Lower leg skin (tissue), 4 donors: ENCODE measurements at regions not wholly inside any gene's neighbourhood (a gene's known extent, or its start where the extent isn't known, plus 50 kb on each side); places are given as distances from the start of the nearest gene placed in this dataset.

Experiments used
- DNase-seq, 2 donors: peaks; one replicate each; pipeline ENCODE4 v3.0.0-alpha.2; 2019; ENCODE audit warnings: low spot score in 2 of 2
- H3K4me3 ChIP-seq: fragments of 200-600 bp; sonication (generic); 2 replicates; pipeline ENCODE4 v1.5.1; 2017; ENCODE audit warnings: mild to moderate bottlenecking, low read depth; ENCODE audit not compliant: poor library complexity, severe bottlenecking
- CTCF ChIP-seq, 3 donors: fragments of 450-650 bp; IDR thresholded peaks; one replicate each; pipeline ENCODE4 v1.5.1; 2016; ENCODE audit warnings: antibody characterized with exemption in 3 of 3, mild to moderate bottlenecking in 3 of 3, moderate library complexity in 2 of 3
- POLR2A ChIP-seq, 2 donors: fragments of 450-650 bp; IDR thresholded peaks; one replicate each; pipeline ENCODE4 v1.6.1; 2016 to 2017; ENCODE audit warnings: antibody characterized with exemption in 2 of 2, mild to moderate bottlenecking in 1 of 2, moderate library complexity in 1 of 2
- WGBS, 2 donors: methylation state at CpG; one replicate each; pipeline ENCODE4 v1.1.5; 2018; 5-methylcytosine and 5-hydroxymethylcytosine counted together
- intact Hi-C: fragments of 100-400 bp; cut with DNase I; formaldehyde crosslinking; loops from one replicate; pipeline ENCODE4 v1.15.0; 2023; ENCODE audit warnings: low total_unique reads

DNA sequence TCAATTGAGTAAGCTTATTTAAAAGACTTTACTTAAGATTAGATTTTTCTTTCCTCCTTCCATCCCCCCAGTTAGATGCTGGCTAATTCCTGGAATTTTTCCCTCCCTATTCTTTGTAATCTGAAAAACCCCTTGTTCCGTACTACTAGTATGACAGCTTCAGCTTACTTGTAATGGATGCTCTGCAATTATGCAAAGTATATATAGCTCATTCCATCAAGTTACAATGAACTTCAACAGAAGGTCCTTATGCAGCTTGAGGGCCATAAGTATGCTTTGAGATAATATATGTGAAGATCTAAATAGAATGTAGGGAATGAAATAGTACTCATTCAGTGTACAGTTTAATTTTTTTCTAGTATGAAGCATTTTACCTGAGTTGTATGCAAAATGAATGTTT is 398.3 kb upstream of the NAALADL2 start:
- intact Hi-C loops, result no loop called here
- WGBS, 2 donors, result 0 to 37% methylated on average over 1 of the region's 1 CpG
- TF ChIP-seq POLR2A (IDR thresholded peaks at IDR 0.05), result no peak
- TF ChIP-seq CTCF (IDR thresholded peaks at IDR 0.05), result no peak

DNA sequence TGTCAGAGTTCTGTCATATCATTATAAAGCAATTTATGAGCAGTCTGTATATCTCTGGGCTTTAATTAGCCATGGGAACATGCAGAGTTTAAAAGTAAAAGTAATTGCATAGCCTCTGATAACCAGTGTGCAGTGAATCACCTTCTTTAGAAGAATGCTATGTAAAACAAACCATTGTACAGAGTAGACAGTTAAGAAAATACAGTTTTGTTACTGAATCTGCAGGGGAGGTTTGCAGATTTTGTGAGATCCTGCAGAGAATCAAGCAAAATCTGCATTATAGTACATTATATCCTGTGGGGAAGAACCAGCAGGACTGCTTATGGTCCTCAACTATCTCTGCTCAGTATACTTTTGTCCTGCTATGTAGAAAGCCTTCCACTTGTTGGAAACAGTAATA is 396.2 kb upstream of the NAALADL2 start:
- intact Hi-C loops, result no loop called here
- H3K4me3 ChIP-seq, result no peak overlapping the region
- DNase-seq, result no peak
- TF ChIP-seq CTCF (IDR thresholded peaks at IDR 0.05) (no peak), POLR2A (IDR thresholded peaks at IDR 0.05) (no peak)

More for the DNA sequence above, 398.3 kb upstream of the NAALADL2 start:
- H3K4me3 ChIP-seq, result no peak overlapping the region
- DNase-seq, result no peak

DNA sequence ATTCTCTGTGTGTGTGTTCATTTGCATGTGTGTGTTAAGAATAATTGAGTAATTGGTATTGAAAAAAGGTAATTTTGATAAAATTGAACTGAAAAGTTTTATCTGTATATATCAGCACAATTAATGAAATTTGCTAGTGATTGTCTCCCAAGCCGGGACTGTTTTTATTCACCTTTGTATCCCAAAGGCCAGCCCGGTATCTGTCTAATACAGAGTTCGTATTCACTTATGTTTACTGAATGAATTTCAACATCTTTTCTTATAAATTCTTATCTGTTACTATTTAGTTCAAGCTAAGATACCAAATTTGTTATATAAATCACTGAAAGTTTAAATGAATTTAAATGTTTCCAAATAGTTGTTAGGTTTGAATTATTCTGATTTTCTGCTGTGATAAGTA is 394.0 kb upstream of the NAALADL2 start:
- intact Hi-C loops, result no loop called here
- DNase-seq, result no peak
- TF ChIP-seq POLR2A (IDR thresholded peaks at IDR 0.05), result no peak

GRCh38 chr3:174466471-174467054 is 392.6 kb upstream of the NAALADL2 start:
- H3K4me3 ChIP-seq, result no peak overlapping the region
- intact Hi-C loops, result no loop called here
- 66 to 70% methylated on average over 4 of the region's 4 CpGs for WGBS, 2 donors
- TF ChIP-seq POLR2A (IDR thresholded peaks at IDR 0.05) (no peak), CTCF (IDR thresholded peaks at IDR 0.05) (no peak)
- no peak for DNase-seq

More for the DNA sequence above, 394.0 kb upstream of the NAALADL2 start:
- H3K4me3 ChIP-seq, result no peak overlapping the region
- 93 to 97% methylated on average over 3 of the region's 3 CpGs for WGBS, 2 donors

DNA sequence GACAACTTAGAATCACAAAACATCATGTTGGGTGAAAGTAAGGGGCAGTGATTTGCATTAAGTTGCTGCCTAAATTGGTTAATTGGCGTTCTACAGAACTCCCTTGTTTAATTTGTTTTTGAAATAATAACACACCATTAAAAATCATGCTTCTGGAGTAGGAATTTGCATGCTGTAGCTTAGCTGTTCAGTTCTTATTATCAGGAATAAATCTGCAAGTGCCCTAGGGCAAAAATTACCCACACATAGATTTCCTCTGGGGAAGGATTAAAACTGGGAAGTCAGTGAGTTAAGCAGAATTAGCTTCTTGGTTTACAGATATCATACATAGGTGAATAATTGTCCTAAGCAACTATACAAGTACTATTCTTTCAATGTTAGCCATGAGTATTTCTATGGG is 381.6 kb upstream of the NAALADL2 start:
- DNase-seq, result no peak
- WGBS, 2 donors, result 59 to 67% methylated on average over 1 of the region's 1 CpG
- H3K4me3 ChIP-seq, result no peak overlapping the region
- intact Hi-C loops, result no loop called here
- TF ChIP-seq CTCF (IDR thresholded peaks at IDR 0.05) (no peak), POLR2A (IDR thresholded peaks at IDR 0.05) (no peak)

GRCh38 chr3:174480767-174481166 is 378.4 kb upstream of the NAALADL2 start:
- no peak overlapping the region for H3K4me3 ChIP-seq
- intact Hi-C loops, result no loop called here
- no peak for TF ChIP-seq POLR2A (IDR thresholded peaks at IDR 0.05)
- no peak for TF ChIP-seq CTCF (IDR thresholded peaks at IDR 0.05)
- WGBS, 2 donors, result 95% methylated on average over 2 of the region's 2 CpGs
- DNase-seq, result no peak
